Lower leg skin (tissue), 4 donors: ENCODE measurements at regions not wholly inside any gene's neighbourhood (a gene's known extent, or its start where the extent isn't known, plus 50 kb on each side); places are given as distances from the start of the nearest gene placed in this dataset.

Experiments used
- DNase-seq, 2 donors: peaks; one replicate each; pipeline ENCODE4 v3.0.0-alpha.2; 2019; ENCODE audit warnings: low spot score in 2 of 2
- H3K4me3 ChIP-seq: fragments of 200-600 bp; sonication (generic); 2 replicates; pipeline ENCODE4 v1.5.1; 2017; ENCODE audit warnings: mild to moderate bottlenecking, low read depth; ENCODE audit not compliant: poor library complexity, severe bottlenecking
- CTCF ChIP-seq, 3 donors: fragments of 450-650 bp; IDR thresholded peaks; one replicate each; pipeline ENCODE4 v1.5.1; 2016; ENCODE audit warnings: antibody characterized with exemption in 3 of 3, mild to moderate bottlenecking in 3 of 3, moderate library complexity in 2 of 3
- POLR2A ChIP-seq, 2 donors: fragments of 450-650 bp; IDR thresholded peaks; one replicate each; pipeline ENCODE4 v1.6.1; 2016 to 2017; ENCODE audit warnings: antibody characterized with exemption in 2 of 2, mild to moderate bottlenecking in 1 of 2, moderate library complexity in 1 of 2
- WGBS, 2 donors: methylation state at CpG; one replicate each; pipeline ENCODE4 v1.1.5; 2018; 5-methylcytosine and 5-hydroxymethylcytosine counted together
- intact Hi-C: fragments of 100-400 bp; cut with DNase I; formaldehyde crosslinking; loops from one replicate; pipeline ENCODE4 v1.15.0; 2023; ENCODE audit warnings: low total_unique reads

DNA sequence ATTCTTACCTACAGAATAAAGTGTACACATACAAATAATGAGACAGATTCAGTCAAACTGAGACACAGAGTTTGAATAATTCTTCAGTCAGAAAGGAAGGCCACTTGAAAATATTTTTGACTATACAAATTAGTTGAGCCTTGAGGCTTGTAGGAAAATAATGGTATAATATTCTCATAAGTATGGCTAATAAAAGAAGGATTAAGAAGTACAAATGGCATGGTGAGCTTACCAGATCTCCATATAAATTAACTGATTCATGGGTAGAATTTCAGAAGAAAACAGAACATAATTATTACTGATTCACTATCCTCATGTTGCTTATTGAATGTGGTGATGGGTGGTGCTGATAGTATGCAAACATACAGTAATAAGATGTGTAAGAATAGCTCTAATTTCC, 401.1 kb downstream of the PCDH18 start:
- intact Hi-C loops: no loop called here
- TF ChIP-seq CTCF (IDR thresholded peaks at IDR 0.05) (no peak), POLR2A (IDR thresholded peaks at IDR 0.05) (no peak)
- no peak overlapping the region for H3K4me3 ChIP-seq
- no peak for DNase-seq

GRCh38 chr4:137129845-137130244, 402.4 kb downstream of the PCDH18 start:
- DNase-seq: no peak
- TF ChIP-seq POLR2A (IDR thresholded peaks at IDR 0.05) (no peak), CTCF (IDR thresholded peaks at IDR 0.05) (no peak)
- 89 to 93% methylated on average over 1 of the region's 1 CpG for WGBS, 2 donors
- no peak overlapping the region for H3K4me3 ChIP-seq
- intact Hi-C loops: no loop called here

DNA sequence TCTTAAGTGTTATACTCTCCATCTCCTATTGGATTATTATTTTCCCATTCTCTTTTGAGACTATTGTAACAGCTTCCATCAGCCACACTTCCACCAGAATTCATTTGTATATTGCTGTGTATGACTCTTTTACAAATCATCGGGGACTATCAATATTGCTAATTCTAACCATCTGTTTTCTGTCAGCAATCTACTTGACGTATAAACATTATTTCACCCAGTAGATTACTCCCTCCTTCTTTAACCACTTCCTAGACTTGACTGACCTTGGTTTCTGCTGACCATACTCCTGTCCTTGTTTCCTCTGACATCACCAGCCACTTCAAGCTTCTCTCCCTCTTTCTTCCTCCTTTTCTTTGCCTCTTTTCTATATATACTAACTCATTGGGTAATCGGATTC, 402.9 kb downstream of the PCDH18 start:
- intact Hi-C loops: no loop called here
- H3K4me3 ChIP-seq: no peak overlapping the region
- TF ChIP-seq POLR2A (IDR thresholded peaks at IDR 0.05) (no peak), CTCF (IDR thresholded peaks at IDR 0.05) (no peak)
- 63 to 69% methylated on average over 3 of the region's 3 CpGs for WGBS, 2 donors
- DNase-seq: no peak

DNA sequence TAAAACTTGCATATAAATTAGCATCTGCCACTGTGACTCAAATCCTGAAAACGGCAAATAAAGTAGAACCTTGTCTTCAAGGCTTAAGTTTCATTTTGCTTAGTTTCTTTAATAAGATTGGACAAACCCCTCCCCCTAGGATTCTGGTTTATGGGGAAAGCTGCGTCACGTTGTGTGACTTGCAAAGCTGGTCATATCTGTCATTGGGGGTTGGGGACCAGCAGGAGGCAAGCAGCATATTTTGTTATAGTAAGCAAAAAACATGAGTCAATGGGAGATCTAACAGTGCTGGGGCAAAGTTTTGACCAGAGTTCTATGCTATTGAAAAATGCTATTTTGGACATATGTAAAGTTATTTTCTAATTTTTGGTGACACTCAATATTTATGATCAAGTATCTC, 407.3 kb downstream of the PCDH18 start:
- WGBS, 2 donors: 13 to 24% methylated on average over 3 of the region's 3 CpGs
- DNase-seq: peak in 1 of 2 donors; percentile 15
- TF ChIP-seq CTCF (IDR thresholded peaks at IDR 0.05): no peak
- intact Hi-C loops: no loop called here
- H3K4me3 ChIP-seq: no peak overlapping the region

- TF ChIP-seq POLR2A (IDR thresholded peaks at IDR 0.05) (no peak), CTCF (IDR thresholded peaks at IDR 0.05) (no peak)
- no peak overlapping the region for H3K4me3 ChIP-seq
- no peak for DNase-seq
- intact Hi-C loops: no loop called here
- WGBS, 2 donors: 11 to 32% methylated on average over 5 of the region's 5 CpGs
These were observed 407.9 kb downstream of the PCDH18 start for GRCh38 chr4:137124278-137124932.

GRCh38 chr4:137122876-137123275, 409.4 kb downstream of the PCDH18 start:
- no peak for TF ChIP-seq CTCF (IDR thresholded peaks at IDR 0.05)
- no peak for TF ChIP-seq POLR2A (IDR thresholded peaks at IDR 0.05)
- intact Hi-C loops: no loop called here
- WGBS, 2 donors: 86 to 91% methylated on average over 2 of the region's 2 CpGs
- no peak for DNase-seq
- no peak overlapping the region for H3K4me3 ChIP-seq
